HG03097 (cell line): ENCODE measurements at regions not wholly inside any gene's neighbourhood (a gene's known extent, or its start where the extent isn't known, plus 50 kb on each side); places are given as distances from the start of the nearest gene placed in this dataset.
"Not testable (repeated sequence)": the region's sequence is repeated elsewhere in the genome, so short reads cannot be mapped to it uniquely, and the experiment has no call there.

ENCODE experiments used
- ATAC-seq: cut with Tn5 transposase; IDR thresholded peaks from one replicate; pipeline ENCODE4 v1.9.1; 2021; ENCODE audit not compliant: unreplicated experiment, low FRiP score

DNA sequence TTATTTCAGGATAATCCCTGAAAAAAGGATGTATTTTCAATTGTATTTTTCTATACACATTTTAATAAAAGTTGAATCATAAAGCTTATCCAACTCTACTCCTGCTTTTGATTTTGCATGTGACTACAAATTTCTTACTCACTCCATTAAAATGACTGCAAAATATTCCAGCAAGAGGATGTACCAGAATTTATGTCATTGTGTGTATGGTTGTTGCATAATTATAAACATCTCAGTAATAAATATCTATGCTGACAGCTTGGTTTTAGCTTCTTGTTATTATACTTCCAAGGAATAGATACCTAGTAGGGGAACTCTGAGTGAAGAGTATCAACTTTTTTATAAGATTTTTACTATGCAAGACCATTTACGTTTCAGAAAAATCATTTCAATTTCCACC, 463.2 kb upstream of the RUNX1 start:
- ATAC-seq: no peak

DNA sequence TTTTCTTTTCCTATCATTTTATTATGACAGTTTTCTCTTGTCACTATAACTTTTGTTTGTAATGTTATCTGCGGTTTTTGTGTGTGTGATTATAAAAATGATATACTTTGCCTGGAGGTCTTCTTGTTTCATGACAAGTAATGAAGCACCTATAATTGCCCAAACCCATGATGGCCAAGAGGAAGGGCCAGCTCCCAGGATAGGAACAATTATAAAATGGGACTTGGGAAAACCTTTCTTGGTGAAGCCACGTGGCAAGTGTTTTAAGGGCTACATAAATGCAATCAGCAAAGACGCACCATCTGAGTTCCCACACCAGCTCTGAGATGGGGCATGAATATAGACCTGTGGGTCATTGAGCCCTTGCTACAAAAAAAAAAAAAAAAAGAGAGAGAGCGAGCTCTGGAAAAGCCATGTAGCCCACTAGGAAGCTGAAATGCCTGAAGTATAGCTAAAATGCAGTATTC, 462.6 kb upstream of the RUNX1 start:
- ATAC-seq: no peak

DNA sequence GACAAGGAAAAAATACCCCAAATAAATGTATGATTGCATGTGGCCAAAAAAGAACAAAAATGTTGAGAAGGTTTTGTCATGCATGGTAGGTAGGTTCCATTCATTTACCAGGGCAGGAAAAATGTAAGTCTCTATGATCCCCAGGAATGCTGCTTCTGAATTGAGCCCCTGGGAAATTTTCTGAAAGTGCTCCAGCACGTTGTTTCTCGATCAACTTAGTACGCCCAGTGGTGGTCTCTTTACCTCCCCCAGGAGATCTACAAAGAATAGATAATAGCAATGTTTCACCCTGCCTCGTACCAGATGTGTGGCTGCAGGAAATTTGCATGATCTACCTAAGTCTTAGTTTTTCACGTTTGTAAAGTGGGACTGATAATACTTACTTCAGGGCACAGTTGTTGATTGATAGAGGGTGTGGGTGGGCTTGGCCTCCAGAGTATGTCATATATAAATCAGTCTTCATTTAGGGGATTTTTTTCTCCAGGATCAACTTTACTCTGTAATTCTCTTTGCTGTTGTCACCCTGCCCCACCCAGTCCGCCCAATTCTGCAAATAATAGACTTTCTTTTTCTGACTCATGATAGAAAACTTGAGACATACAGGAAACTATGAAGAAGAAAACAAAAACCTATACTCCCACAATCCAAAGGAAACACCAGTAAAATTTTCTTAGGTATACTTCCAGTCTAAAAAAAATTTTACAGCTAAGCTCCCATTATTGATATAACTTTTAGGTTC, 462.0 kb upstream of the RUNX1 start:
- ATAC-seq: no peak

DNA sequence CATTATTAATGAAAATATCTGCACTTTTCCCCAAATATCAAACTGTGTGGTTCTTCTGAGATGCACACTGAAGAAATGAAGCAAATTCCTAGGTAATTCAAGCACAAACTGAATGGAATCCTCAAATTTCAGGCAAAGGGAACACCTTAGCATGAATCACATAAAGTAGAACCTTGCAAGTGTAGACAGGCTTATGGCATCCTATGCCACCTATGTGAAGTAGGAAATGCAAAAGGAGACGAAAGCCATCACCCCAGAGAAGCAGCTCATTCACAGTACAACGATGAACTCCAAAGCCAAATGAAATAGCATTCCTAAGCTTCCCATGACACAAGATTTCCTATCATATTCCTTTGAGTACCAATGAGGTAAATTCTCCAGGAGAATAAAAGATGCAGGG, 461.2 kb upstream of the RUNX1 start:
- no peak for ATAC-seq

DNA sequence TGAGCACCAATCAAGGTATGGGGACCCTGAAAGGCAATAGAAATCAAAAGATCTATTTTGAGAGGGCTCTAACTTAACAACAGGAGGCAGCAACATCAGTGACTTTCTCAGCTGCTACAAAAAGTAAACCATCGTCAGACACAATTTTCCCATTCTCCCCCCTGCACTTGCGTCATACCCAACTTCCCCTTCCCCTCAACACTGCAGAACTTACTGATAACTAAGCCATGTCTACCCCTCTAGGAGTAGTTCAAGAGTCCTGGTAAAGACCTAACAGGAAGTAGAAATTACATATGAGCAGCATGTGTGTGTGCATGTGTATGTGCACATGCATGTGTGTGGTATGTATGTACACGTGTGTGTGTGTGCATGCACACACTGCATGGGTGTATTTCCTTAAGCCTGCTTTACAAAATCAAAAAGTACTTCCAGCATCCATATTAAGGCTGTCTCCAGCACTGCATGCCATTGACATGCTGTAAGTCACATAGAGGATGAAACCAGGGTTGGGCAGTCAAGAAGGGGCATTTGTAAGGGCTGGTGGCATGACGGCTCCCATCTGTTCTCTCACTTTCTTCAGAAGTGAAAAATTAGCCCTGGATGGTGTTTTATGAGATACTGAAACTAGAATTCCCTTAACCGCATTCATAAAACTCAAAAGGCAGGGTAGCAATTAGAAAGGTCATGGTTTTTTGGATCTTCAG, 460.1 kb upstream of the RUNX1 start:
- no peak for ATAC-seq

DNA sequence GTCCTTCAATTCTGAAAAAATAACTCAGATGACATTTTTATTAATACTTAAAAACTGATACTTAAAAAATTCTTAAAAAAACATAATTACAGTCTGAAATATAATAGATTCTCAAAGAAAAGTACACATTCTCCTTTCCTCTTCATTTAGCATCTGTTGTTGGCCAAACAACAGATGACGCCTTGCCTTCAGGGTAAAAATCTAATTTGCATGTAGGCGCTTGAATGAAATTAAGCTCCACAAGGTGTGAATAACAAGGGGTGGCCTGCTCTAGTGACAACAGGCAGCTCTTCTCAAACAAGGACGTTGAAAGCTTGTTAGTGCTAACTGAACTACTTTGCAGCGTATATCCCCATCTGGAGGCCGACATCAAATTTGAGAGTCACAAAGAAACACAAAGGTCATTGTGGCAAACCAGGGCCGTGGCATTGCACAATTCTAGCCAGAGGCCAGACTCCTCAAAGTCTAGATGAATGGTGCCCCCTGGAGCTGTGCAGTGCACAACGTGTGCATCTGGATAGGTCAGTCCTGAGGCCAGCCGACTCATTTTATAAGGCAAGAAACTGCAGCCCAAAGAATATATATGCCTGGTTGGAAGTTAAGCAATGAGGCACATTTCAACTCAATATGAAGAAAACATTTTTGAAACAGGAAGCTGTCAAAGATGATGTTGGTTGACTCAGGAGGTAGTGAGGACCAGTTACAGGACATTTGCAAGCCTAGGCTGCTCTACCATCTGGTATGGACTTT, 459.2 kb upstream of the RUNX1 start:
- no peak for ATAC-seq

DNA sequence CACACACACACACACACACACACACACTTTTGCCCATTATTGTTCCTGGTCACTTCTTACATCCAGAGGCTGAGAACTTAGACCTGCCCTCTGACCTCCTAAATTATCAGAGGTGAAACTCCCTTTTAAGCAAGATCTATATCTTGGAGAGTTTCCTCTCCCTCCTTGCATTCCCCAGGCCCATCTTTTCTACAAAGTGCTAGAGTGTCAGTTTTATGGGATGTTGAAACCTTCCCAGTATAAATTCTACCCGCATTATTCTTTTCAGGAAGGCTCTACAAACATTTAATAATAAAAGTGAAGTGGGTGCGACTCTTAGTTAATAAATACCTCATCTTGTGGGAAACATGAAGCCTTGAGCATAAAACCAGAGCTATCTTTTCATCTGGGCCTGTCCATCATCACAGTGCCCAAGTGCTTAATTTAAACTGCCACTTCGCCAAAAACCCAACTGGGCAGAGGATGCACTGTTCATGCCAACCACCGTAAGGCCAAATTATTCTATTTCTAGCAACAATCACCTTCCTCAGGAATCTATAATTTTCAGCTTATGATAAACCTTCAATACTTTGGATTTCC, 458.2 kb upstream of the RUNX1 start:
- ATAC-seq: no peak

DNA sequence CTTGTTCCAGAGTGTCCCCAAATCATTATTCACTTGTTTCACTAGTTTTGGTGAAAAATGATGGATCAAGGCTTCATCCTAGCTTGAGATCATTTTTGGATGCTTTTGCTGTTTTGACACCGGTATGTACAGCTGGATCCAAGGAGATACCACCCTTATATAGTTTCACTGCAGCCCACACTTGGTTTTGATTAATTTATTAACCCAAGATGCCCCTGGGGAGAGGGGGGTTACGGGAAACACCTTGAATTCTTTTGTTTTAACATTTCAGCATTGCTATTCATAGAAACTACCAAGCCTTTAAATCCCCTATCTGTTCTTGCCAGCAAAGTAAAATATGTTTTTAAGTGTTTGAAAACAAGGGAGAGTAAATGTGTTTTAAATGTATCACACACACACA, 457.7 kb upstream of the RUNX1 start:
- no peak for ATAC-seq

DNA sequence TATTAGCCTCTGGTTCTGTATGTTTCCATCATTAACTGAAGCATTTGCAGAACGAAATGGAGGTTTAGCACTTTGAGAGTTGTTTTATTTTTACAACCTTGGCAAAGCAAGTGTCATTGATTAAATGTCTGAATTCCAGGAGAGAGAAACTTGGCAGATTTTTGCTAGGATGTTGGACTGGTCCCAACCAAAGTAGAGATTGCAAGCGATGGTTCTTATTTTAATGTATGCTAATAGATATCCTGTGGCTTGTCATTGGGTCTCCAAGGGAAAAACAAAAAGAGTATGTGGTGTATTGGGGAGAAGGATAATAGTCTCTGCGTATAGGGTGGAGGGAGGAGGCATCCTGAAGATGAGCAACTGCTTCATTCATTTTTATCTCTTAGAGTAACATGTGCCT, 457.2 kb upstream of the RUNX1 start:
- ATAC-seq: no peak

DNA sequence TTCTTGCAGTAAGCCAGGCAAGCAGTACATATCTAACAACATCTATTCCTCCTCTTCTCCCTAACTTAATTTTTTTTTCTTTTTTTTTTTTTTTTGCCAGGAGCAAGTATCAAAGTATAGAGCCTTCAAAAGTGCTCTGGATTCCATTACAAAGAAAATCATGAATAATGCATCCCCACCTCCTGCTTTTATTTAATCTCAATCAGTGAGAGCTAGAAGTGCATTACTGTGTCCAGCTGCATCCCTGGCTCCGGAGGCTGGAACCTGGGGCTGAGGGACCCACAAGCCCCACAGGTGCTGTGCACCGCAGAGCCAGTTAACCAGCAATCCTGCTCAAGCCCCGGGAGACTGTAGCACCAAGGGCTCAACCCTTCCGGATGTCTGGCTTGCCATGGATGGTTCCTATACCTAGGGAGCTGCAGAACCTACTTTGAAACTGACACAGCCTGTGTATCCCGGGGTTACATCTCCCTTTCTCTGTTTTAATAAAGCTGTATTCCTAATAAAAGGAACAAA, 455.9 kb upstream of the RUNX1 start:
- no peak for ATAC-seq

DNA sequence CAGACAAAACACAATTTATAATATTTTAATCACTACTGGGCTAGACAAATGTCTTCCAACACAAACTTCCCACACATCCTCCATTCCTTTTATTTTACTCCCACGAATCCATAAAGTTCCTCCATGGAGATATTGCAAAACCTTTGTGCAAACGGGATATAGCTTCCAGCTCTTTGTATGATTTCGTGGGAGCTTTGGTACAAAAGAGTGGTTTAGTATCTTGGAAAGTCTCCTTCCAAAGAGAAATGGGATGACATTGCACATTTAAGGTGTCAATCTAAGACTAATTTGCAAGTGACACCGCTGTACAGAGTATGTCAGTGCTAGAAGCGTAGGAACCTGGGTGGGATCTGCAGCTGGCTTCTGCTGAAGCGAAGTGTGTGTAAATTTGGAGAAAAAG, 455.2 kb upstream of the RUNX1 start:
- ATAC-seq: no peak

DNA sequence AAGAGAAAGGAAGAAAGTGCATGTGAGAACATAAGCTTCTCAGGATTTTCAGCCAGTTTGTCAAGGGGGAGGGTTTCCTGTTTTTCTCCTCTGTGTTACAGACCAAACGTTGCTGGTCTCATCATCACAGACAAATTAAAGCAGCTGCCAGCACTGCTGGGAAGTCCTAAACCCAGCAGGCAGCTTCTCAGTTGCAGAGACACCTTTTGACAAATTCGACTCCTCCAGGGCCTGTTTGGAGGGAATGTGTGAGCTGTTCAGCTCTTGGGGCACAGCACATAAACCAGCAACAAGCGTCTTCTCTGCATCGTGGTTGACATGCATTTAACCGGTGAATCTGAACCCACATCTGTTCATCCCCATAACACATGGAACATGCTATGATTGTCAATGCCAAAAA, 454.6 kb upstream of the RUNX1 start:
- ATAC-seq: no peak

DNA sequence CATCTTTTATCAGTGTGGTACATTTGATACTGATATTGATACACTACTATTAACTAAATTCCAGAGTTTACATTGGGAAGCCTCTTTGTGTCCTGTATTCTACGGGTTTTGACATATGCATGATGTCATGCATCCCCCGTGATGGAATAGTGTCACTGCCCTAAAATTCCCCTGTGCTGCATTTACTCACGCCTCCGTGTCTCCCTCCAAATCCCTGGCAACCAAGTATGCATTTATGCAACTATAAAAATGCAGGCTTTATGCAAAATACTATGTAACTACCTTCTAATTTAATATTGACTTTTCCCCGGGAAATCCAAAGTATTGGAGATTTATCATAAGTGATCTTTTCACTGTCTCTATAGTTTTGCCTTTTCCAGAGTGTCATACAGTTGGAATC, 453.7 kb upstream of the RUNX1 start:
- no peak for ATAC-seq

DNA sequence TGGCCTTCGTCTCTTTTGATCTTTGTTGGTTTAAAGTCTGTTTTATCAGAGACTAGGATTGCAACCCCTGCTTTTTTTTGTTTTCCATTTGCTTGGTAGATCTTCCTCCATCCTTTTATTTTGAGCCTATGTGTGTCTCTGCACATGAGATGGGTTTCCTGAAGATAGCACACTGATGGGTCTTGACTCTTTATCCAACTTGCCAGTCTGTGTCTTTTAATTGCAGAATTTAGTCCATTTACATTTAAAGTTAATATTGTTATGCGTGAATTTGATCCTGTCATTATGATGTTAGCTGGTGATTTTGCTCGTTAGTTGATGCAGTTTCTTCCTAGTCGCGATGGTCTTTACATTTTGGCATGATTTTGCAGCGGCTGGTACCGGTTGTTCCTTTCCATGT, 448.4 kb upstream of the RUNX1 start:
- ATAC-seq: not testable (repeated sequence)

DNA sequence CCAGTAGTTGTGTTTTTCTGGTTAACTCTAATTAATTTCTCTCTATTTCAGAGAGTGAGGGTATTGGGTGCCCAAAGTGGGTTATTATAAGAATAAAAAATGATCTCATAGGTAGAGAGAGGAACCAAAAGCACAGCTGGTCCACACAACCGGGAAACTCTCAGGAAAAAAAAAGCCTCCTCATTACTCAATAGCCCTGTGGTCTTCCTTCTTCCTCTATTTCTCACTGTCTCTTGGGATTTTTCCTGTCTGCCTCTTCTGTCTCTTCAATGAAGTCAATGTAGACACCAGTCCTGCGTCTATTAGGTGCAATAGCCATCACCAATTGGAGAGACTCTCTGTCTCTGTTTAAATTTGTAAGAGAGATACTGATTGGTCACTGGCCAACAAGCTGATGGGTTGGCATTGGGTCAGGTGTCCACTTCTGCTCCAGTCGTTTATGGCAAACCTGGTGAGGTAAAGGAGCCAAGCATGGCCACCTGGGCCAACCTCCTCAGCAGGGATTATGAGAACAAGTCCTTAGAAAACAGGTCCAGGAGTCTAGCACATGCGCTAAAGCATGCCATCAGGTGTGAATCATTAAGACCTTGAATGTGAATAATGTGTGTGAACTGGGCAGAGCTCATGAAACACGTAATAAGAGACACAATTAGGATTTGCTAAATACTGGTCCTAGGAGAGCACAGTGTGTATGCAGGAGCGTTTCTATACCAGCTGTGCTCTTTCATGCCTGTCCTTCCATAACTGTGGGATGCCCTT, 443.0 kb upstream of the RUNX1 start:
- no peak for ATAC-seq

DNA sequence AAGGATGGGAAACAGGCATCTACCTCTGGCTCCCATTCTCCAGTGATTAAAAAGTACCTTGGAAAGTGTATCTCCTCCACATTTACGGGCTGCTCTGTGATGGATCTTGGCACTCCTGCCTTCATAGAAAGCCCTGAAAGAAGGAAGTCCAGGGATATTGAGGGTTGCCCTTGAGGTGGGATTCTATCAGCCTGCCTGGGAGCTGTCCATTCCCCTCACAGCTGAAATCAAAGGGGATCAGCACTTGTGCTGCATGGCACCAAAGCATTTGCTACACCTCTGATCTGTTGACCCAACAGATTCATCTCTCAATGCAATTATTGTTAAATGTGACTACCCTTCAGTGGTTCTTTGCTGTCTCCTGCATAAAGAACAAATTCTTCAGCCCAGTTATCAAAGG, 442.0 kb upstream of the RUNX1 start:
- no peak for ATAC-seq

DNA sequence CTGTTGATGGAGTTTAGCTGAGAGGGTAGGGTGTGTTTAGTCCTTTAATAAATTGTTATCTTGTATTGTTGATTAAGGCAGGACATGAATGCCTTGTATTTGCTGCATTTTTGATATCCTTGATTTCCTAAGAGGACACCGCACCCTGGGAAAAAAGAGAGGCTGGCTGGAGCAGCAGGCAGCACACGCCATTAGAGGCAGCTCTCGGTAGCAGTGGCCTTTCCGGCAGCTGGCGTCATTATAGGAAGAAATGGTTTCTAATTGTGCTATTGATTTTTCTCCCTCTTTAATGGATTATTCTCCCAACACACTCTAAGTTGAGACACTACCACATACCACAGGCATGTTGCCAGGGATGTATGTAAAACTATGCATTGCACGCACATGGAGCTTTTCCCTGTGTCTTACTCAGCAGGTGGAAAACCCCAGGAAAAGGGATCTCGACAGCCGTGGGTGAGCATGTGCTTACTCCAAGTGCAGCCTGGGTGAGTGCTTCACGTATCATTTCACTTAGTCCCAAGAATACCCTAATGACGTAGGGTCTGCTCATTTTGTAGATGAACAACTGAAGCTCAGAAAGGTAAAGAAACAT, 440.4 kb upstream of the RUNX1 start:
- ATAC-seq: no peak

DNA sequence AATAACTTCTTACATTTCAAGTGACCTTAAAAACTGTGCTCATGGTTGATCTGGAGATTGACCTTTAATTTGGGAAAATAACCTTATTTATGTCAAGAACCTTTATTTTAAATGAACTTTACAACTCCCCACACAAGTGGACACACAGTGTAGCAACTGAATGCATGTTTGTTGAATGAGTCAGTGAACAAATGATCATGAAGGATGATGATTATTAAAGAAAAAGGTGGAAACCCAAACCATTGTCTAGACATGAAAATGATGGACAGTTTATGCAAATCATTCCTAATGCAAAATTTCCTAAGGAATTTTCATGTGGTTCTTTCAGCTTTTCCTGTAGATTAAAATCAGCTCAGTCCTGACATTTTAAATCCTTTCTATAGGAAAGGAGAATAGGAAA, 439.8 kb upstream of the RUNX1 start:
- ATAC-seq: no peak

DNA sequence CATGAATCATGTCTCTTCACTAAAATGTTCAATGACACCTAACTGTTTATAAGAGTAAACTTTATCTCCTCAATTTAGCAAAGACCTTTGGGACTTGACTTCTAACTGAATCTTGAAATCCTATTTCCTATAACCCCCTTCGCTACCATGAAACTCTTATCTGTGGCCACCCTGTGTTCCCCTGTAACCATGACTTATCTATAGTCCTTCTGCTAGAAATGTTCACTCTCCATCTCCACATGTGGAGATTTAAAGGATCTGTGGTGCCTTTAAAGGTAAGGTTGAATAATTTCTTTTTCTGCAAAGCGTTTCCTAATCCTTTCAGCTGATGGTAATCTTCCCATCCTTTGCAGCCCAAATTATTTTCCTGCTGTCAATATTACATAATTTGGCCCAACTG, 436.3 kb upstream of the RUNX1 start:
- ATAC-seq: no peak

DNA sequence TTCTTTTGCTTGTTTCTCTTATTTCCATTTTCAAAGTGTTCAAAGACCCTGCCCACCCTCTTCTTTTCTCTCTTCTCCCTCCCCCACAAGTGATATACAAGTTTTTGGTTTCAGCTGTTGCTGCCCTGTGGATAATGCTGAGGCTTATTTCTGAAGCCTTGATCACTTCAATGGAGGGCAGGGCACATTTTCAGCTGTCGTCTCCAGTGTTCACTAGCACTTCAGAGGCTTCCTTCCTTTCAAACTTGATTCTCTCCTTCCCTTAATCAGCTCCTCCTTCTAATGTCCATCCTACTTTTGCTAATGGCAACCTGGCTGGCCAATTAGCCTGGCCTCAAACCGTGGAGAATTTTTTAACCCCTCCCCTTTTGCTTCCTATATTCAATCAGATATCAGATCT, 435.7 kb upstream of the RUNX1 start:
- no peak for ATAC-seq
